ENCODE measurements at regions not wholly inside any gene's neighbourhood (a gene's known extent, or its start where the extent isn't known, plus 50 kb on each side); places are given as distances from the start of the nearest gene placed in this dataset.
"Not testable (repeated sequence)": the region's sequence is repeated elsewhere in the genome, so short reads cannot be mapped to it uniquely, and the experiment has no call there.

DNA sequence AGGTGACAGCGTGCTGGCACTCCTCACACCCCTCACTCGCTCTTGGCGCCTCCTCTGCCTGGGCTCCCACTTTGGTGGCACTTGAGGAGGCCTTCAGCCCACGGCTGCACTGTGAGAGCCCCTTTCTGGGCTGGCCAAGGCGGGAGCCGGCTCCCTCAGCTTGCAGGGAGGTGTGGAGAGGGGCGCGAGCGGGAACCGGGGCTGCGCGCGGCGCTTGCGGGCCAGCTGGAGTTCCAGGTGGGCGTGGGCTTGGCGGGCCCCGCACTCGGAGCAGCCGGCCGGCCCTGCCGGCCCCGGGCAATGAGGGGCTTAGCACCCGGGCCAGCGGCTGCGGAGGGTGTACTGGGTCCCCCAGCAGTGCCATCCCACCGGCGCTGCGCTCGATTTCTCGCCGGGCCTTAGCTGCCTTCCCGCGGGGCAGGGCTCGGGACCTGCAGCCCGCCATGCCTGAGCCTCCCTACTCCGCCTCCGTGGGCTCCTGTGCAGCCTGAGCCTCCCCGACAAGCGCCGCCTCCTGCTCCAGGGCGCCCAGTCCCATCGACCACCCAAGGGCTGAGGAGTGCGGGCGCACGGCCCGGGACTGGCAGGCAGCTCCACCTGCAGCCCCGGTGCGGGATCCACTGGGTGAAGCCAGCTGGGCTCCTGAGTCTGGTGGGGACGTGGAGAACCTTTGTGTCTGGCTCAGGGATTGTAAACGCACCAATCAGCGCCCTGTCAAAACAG lies 247.7 kb upstream of the SLIT2 start:
- TF ChIP-seq, protein P1, sequence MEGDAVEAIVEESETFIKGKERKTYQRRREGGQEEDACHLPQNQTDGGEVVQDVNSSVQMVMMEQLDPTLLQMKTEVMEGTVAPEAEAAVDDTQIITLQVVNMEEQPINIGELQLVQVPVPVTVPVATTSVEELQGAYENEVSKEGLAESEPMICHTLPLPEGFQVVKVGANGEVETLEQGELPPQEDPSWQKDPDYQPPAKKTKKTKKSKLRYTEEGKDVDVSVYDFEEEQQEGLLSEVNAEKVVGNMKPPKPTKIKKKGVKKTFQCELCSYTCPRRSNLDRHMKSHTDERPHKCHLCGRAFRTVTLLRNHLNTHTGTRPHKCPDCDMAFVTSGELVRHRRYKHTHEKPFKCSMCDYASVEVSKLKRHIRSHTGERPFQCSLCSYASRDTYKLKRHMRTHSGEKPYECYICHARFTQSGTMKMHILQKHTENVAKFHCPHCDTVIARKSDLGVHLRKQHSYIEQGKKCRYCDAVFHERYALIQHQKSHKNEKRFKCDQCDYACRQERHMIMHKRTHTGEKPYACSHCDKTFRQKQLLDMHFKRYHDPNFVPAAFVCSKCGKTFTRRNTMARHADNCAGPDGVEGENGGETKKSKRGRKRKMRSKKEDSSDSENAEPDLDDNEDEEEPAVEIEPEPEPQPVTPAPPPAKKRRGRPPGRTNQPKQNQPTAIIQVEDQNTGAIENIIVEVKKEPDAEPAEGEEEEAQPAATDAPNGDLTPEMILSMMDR (IDR thresholded peaks at IDR 0.05), result not testable (repeated sequence)
- TF ChIP-seq POLR2A (IDR thresholded peaks at IDR 0.05), result not testable (repeated sequence)
